ENCODE measurements at regions not wholly inside any gene's neighbourhood (a gene's known extent, or its start where the extent isn't known, plus 50 kb on each side); places are given as distances from the start of the nearest gene placed in this dataset.

DNA sequence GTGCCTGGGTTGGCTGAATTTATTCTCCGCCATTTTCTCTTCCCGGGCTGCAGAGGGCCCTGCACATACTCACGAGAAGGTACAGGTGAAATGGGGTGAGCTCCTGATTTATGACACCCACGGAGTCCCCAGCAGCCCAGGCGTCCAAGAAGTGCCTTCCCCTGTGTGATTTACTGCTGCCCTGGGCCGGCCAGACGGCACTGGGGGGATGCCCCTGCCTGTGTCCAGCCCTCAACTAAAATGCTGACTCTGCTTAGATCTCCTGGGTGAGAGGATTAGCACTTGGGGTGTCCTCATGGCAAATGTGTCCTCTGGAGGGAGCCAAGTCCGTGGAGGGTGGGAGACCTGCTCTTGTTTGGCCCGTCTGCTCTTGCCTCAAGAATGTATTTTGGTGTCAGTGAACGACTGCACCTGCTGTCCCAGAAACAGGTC is 132.4 kb downstream of the MAF start:
- CTCF ChIA-PET (ENCODE audit: unreplicated experiment): no interaction called here

DNA sequence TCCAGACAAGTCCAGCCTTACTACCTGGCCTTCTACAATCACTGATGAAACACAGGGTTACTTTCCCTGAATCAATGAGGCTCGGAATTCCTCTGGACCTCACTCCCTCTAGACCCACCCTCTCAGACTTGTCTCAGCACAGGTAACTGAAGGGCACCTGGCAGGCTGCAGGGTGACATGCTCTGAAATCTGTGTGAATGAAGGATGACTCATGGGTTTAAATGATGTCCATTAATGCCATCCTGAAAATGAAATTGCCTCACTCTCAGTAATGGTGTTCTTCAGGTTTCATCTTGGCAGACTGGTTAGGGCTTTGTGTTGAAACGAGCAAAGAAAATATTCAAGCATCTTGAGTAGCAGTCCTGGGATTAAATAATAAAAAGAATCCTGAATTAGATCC is 134.4 kb downstream of the MAF start:
- Histone ChIP-seq H3K4me2 (ENCODE audit: low read length) (no peak overlapping the region), H4K20me1 (ENCODE audit: insufficient read depth, low read length) (no peaks in the 10 kb centered on the region), H3K9me3 (ENCODE audit: low read length) (no peaks in the 10 kb centered on the region), H3K4me1 (ENCODE audit: insufficient read depth, low read length, poor library complexity, severe bottlenecking) (no peaks in the 10 kb centered on the region), H3K36me3 (ENCODE audit: insufficient read depth, low read length) (no peaks in the 10 kb centered on the region), H3K4me3 (ENCODE audit: low read depth, low read length, poor library complexity, severe bottlenecking) (no peak overlapping the region), H2AFZ (ENCODE audit: low read length) (no peak overlapping the region), H3K27ac (ENCODE audit: low read depth, low read length, poor library complexity, severe bottlenecking) (no peak overlapping the region), H3K9me2 (ENCODE audit: insufficient read depth, low read length) (no peaks in the 10 kb centered on the region), H3K79me2 (ENCODE audit: insufficient read depth, low read depth, low read length) (no peaks in the 10 kb centered on the region)
- DNase-seq (ENCODE audit: low spot score): no peak
- ChIA-PET POLR2A (no interaction called here), CTCF (ENCODE audit: unreplicated experiment) (no interaction called here)
- no TSS peak for BruUV-seq (replicated peaks)
- TF ChIP-seq, protein P1, sequence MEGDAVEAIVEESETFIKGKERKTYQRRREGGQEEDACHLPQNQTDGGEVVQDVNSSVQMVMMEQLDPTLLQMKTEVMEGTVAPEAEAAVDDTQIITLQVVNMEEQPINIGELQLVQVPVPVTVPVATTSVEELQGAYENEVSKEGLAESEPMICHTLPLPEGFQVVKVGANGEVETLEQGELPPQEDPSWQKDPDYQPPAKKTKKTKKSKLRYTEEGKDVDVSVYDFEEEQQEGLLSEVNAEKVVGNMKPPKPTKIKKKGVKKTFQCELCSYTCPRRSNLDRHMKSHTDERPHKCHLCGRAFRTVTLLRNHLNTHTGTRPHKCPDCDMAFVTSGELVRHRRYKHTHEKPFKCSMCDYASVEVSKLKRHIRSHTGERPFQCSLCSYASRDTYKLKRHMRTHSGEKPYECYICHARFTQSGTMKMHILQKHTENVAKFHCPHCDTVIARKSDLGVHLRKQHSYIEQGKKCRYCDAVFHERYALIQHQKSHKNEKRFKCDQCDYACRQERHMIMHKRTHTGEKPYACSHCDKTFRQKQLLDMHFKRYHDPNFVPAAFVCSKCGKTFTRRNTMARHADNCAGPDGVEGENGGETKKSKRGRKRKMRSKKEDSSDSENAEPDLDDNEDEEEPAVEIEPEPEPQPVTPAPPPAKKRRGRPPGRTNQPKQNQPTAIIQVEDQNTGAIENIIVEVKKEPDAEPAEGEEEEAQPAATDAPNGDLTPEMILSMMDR (conservative IDR thresholded peaks at IDR 0.05; ENCODE audit: low read length): no peak
- TF ChIP-seq EZH2phosphoT487 (IDR thresholded peaks at IDR 0.05; ENCODE audit: borderline replicate concordance, low read depth, low read length): no peak
- intact Hi-C loops (cut with micrococcal nuclease; ENCODE audit: unreplicated experiment): no loop called here

More for the DNA sequence above, 132.4 kb downstream of the MAF start:
- H2AFZ ChIP-seq (ENCODE audit: low read length): no peak overlapping the region
- H3K4me1 ChIP-seq (ENCODE audit: insufficient read depth, low read length, poor library complexity, severe bottlenecking): no peaks in the 10 kb centered on the region
- BruUV-seq (replicated peaks): no TSS peak
- POLR2A ChIA-PET: no interaction called here
- no peak overlapping the region for H3K4me3 ChIP-seq (ENCODE audit: low read depth, low read length, poor library complexity, severe bottlenecking)
- TF ChIP-seq, protein P1 (conservative IDR thresholded peaks at IDR 0.05; ENCODE audit: low read length): no peak
- no peak for TF ChIP-seq EZH2phosphoT487 (IDR thresholded peaks at IDR 0.05; ENCODE audit: borderline replicate concordance, low read depth, low read length)
- H3K4me2 ChIP-seq (ENCODE audit: low read length): no peak overlapping the region
- H3K9me3 ChIP-seq (ENCODE audit: low read length): no peaks in the 10 kb centered on the region
- H4K20me1 ChIP-seq (ENCODE audit: insufficient read depth, low read length): no peaks in the 10 kb centered on the region
- H3K27ac ChIP-seq (ENCODE audit: low read depth, low read length, poor library complexity, severe bottlenecking): no peak overlapping the region
- intact Hi-C loops (cut with micrococcal nuclease; ENCODE audit: unreplicated experiment): no loop called here
- H3K36me3 ChIP-seq (ENCODE audit: insufficient read depth, low read length): no peaks in the 10 kb centered on the region
- H3K9me2 ChIP-seq (ENCODE audit: insufficient read depth, low read length): no peaks in the 10 kb centered on the region
- no peak for DNase-seq (ENCODE audit: low spot score)
- no peaks in the 10 kb centered on the region for H3K79me2 ChIP-seq (ENCODE audit: insufficient read depth, low read depth, low read length)

DNA sequence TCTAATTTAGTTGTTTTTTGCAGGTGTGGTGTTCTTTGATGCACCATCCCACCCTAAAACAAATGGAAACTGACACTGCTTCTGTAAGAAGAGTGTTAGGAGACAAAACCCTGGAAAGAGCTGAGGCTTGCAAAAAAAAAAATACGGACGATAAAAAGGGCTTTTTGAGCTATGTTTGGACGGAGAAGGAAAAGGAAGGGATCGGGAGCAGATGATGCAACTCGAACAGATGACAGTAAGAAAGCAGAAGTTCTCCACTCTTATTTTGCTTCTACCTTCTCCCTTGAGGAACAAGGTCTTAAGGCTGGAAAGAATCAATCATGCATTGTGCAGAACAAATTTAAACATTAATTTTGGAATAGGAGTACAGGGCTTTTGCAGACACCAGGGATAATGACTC is 136.7 kb downstream of the MAF start:
- no peak overlapping the region for H3K4me3 ChIP-seq (ENCODE audit: low read depth, low read length, poor library complexity, severe bottlenecking)
- H3K4me1 ChIP-seq (ENCODE audit: insufficient read depth, low read length, poor library complexity, severe bottlenecking): no peaks in the 10 kb centered on the region
- no peak overlapping the region for H3K4me2 ChIP-seq (ENCODE audit: low read length)
- CTCF ChIA-PET (ENCODE audit: unreplicated experiment): no interaction called here
- no peaks in the 10 kb centered on the region for H4K20me1 ChIP-seq (ENCODE audit: insufficient read depth, low read length)
- BruUV-seq (replicated peaks): no TSS peak
- intact Hi-C loops (cut with micrococcal nuclease; ENCODE audit: unreplicated experiment): no loop called here
- H3K27ac ChIP-seq (ENCODE audit: low read depth, low read length, poor library complexity, severe bottlenecking): no peak overlapping the region
- H3K79me2 ChIP-seq (ENCODE audit: insufficient read depth, low read depth, low read length): no peaks in the 10 kb centered on the region
- no peaks in the 10 kb centered on the region for H3K36me3 ChIP-seq (ENCODE audit: insufficient read depth, low read length)
- no peaks in the 10 kb centered on the region for H3K9me2 ChIP-seq (ENCODE audit: insufficient read depth, low read length)
- H3K9me3 ChIP-seq (ENCODE audit: low read length): no peaks in the 10 kb centered on the region
- POLR2A ChIA-PET: interaction anchor here (0.6 kb wide), 1 partner anchor 202 kb away, joined by 3 read pairs; no protein-coding TSS in a partner anchor
- no peak overlapping the region for H2AFZ ChIP-seq (ENCODE audit: low read length)
- TF ChIP-seq, protein P1 (conservative IDR thresholded peaks at IDR 0.05; ENCODE audit: low read length): no peak
- TF ChIP-seq EZH2phosphoT487 (IDR thresholded peaks at IDR 0.05; ENCODE audit: borderline replicate concordance, low read depth, low read length): no peak
- DNase-seq (ENCODE audit: low spot score): no peak
